HepG2 (cell line): ENCODE measurements at regions not wholly inside any gene's neighbourhood (a gene's known extent, or its start where the extent isn't known, plus 50 kb on each side); places are given as distances from the start of the nearest gene placed in this dataset.
A peak's percentile ranks its signal among the peaks of the same experiment; 100 is the strongest.

ENCODE experiments used
- ATAC-seq: fragments of 200-7000 bp; cut with Tn5 transposase; 3 replicates; pipeline ENCODE4 v1.9.1; 2020; ENCODE audit warnings: mild to moderate bottlenecking, moderate library complexity
- BruUV-seq: library from RNA; stranded (reverse); fragments of 400-500 nt; replicated peaks from 2 replicates; lab custom pipeline; 2021; lab: Mats Ljungman, UMichigan
- CTCF ChIA-PET: fragments of 300-600 bp; formaldehyde crosslinking; extraction: SDS; loops from one replicate; lab custom pipeline; 2021; ENCODE audit warnings: low total read pairs, inconsistent platforms, low intra/inter-chr PET ratio; lab: Yijun Ruan, JAX
- POLR2A ChIA-PET: fragments of 350-600 bp; sonication (Branson Sonifier 250); formaldehyde crosslinking; loops from one replicate; lab custom pipeline; 2020; ENCODE audit warnings: antibody characterized with exemption, inconsistent platforms; lab: Yijun Ruan, JAX
- DNase-seq: peaks from one replicate; pipeline ENCODE4 v3.0.0-alpha.2; 2015; ENCODE audit warnings: low spot score
- FAIRE-seq: peaks from 3 replicates; lab custom pipeline; 2011; peaks lifted over from hg19 to GRCh38; lab: Jason Lieb, UNC
- H2AFZ ChIP-seq: one replicate; pipeline ENCODE4 v1.6.1; 2011; ENCODE audit warnings: low read length, inconsistent platforms
- H3K27ac ChIP-seq: fragments of 300-600 bp; 3 replicates; pipeline ENCODE4 v1.8.0; 2011; ENCODE audit warnings: mixed run types, mild to moderate bottlenecking, mixed read lengths, low read length, inconsistent platforms; ENCODE audit not compliant: insufficient read depth; ENCODE audit errors: extremely low read length
- H3K27me3 ChIP-seq, 2 experiments: fragments of 200-600 bp in 1 of 2; 2 replicates in 1 of 2; 3 replicates in 1 of 2; pipeline versions ENCODE4 v1.6.0 to v1.8.0; 2011; ENCODE audit warnings: low read length in 2 of 2, mild to moderate bottlenecking in 2 of 2, moderate library complexity in 2 of 2, inconsistent platforms in 1 of 2; ENCODE audit not compliant: insufficient read depth in 2 of 2, control insufficient read depth in 1 of 2
- H3K36me3 ChIP-seq, 2 experiments: fragments of 200-600 bp in 1 of 2; replicated peaks in 1 of 2; 2 replicates in 1 of 2; 3 replicates in 1 of 2; pipeline versions ENCODE4 v1.5.1 to v1.8.0; 2011; ENCODE audit warnings: low read length in 2 of 2, inconsistent platforms in 1 of 2; ENCODE audit not compliant: insufficient read depth in 2 of 2, control insufficient read depth in 1 of 2
- H3K4me1 ChIP-seq: 2 replicates; pipeline ENCODE4 v1.5.1; 2012; ENCODE audit warnings: low read length, inconsistent platforms; ENCODE audit not compliant: insufficient read depth
- H3K4me2 ChIP-seq: 2 replicates; pipeline ENCODE4 v1.6.0; 2011; ENCODE audit warnings: low read depth, low read length, inconsistent platforms
- H3K4me3 ChIP-seq, 3 experiments: fragments of 200-600 bp in 1 of 3; sonication (generic), shearing (Covaris generic) in 1 of 3; replicated peaks in 1 of 3; 2 replicates each; pipeline ENCODE4 v1.5.1; 2011 to 2016; ENCODE audit warnings: low read length in 3 of 3, inconsistent platforms in 2 of 3, low read depth in 2 of 3, mild to moderate bottlenecking in 2 of 3, control low read depth in 1 of 3, mixed read lengths in 1 of 3; ENCODE audit not compliant: insufficient read depth in 1 of 3
- H3K79me2 ChIP-seq: one replicate; pipeline ENCODE4 v1.6.1; 2011; ENCODE audit warnings: low read length, inconsistent platforms; ENCODE audit not compliant: insufficient read depth
- H3K9ac ChIP-seq: 2 replicates; pipeline ENCODE4 v1.6.0; 2011; ENCODE audit warnings: mild to moderate bottlenecking, low read depth, low read length, inconsistent platforms; ENCODE audit not compliant: insufficient read depth
- H3K9me3 ChIP-seq: 2 replicates; pipeline ENCODE4 v1.5.1; 2012; ENCODE audit warnings: mild to moderate bottlenecking, low read length
- H4K20me1 ChIP-seq: 2 replicates; pipeline ENCODE4 v1.6.0; 2011; ENCODE audit warnings: inconsistent platforms, mild to moderate bottlenecking, low read length, moderate library complexity; ENCODE audit not compliant: insufficient read depth
- BRD4 ChIP-seq: sonication (generic); formaldehyde crosslinking; IDR thresholded peaks from 2 replicates; pipeline ENCODE4 v1.4.0; 2020; ENCODE audit warnings: missing genetic modification reagents
- CREM ChIP-seq, 2 experiments: sonication (generic) in 1 of 2; formaldehyde crosslinking in 1 of 2; IDR thresholded peaks; 2 replicates each; pipeline versions ENCODE4 v1.4.0 to v1.6.1; 2016 to 2020; ENCODE audit warnings: antibody characterized with exemption in 1 of 2, mild to moderate bottlenecking in 1 of 2, missing genetic modification reagents in 1 of 2
- EZH2 ChIP-seq: conservative IDR thresholded peaks from 2 replicates; pipeline ENCODE4 v1.6.1; 2012; ENCODE audit warnings: mild to moderate bottlenecking, low read depth, low read length, moderate library complexity
- FIP1L1 ChIP-seq: fragments of 200-400 bp; formaldehyde crosslinking; IDR thresholded peaks from 2 replicates; pipeline ENCODE4 v1.6.1; 2018; ENCODE audit warnings: low read depth, mild to moderate bottlenecking, low read length, moderate library complexity, borderline replicate concordance; ENCODE audit not compliant: insufficient read depth
- HMG20A ChIP-seq: IDR thresholded peaks from 2 replicates; pipeline ENCODE4 v1.6.1; 2016; ENCODE audit warnings: borderline replicate concordance
- HMGA1 ChIP-seq: sonication (generic); formaldehyde crosslinking; conservative IDR thresholded peaks from 2 replicates; pipeline ENCODE4 v1.4.0; 2020; ENCODE audit warnings: missing genetic modification reagents
- HNRNPH1 ChIP-seq: fragments of 200-400 bp; formaldehyde crosslinking; optimal IDR thresholded peaks from 2 replicates; pipeline ENCODE3; 2017; ENCODE audit warnings: mild to moderate bottlenecking, low read depth, low read length
- HOXA9 ChIP-seq: sonication (generic); formaldehyde crosslinking; IDR thresholded peaks from 2 replicates; pipeline ENCODE4 v1.8.1; 2022; ENCODE audit warnings: missing genetic modification reagents, mild to moderate bottlenecking, moderate library complexity, borderline replicate concordance
- KLF15 ChIP-seq: sonication (generic); formaldehyde crosslinking; IDR thresholded peaks from 2 replicates; pipeline ENCODE4 v1.8.1; 2023; ENCODE audit warnings: borderline replicate concordance, mild to moderate bottlenecking, inconsistent platforms, missing genetic modification reagents, mixed read lengths
- MATR3 ChIP-seq: sonication (generic); formaldehyde crosslinking; IDR thresholded peaks from 2 replicates; pipeline ENCODE4 v1.4.0; 2020; ENCODE audit warnings: missing genetic modification reagents
- PPARG ChIP-seq: conservative IDR thresholded peaks from 2 replicates; pipeline ENCODE4 v1.6.1; 2016; ENCODE audit warnings: missing biosample characterization, missing genetic modification reagents
- SIN3B ChIP-seq: fragments of 150-350 bp; IDR thresholded peaks from 2 replicates; pipeline ENCODE4 v1.6.1; 2014; ENCODE audit warnings: low read length
- SOX5 ChIP-seq: IDR thresholded peaks from 2 replicates; pipeline ENCODE4 v1.6.1; 2016; ENCODE audit warnings: borderline replicate concordance
- ZBTB7B ChIP-seq: sonication (generic); formaldehyde crosslinking; IDR thresholded peaks from 2 replicates; pipeline ENCODE4 v1.4.0; 2020; ENCODE audit warnings: missing genetic modification reagents
- ZNF839 ChIP-seq: sonication (generic); formaldehyde crosslinking; IDR thresholded peaks from 2 replicates; pipeline ENCODE4 v1.4.0; 2020; ENCODE audit warnings: missing genetic modification reagents, mild to moderate bottlenecking, borderline replicate concordance
- WGBS: methylation state at CpG from one replicate; pipeline ENCODE4 v1.1.6; 2017; ENCODE audit warnings: low lambda C conversion rate; 5-methylcytosine and 5-hydroxymethylcytosine counted together
- in situ Hi-C: cut with HindIII; loops from 2 replicates; pipeline ENCODE4 v1.10.0; 2017; ENCODE audit warnings: low pct_unique_long_range_greater_than_20kb; ENCODE audit not compliant: extremely low pct_ligation_motif_present
- intact Hi-C: fragments of 100-400 bp; cut with micrococcal nuclease; formaldehyde crosslinking; loops from one replicate; pipeline ENCODE4 v1.10.0; 2022; ENCODE audit not compliant: unreplicated experiment
- TF ChIP-seq, protein P1 (sequence below): sonication (generic); formaldehyde crosslinking; IDR thresholded peaks from 2 replicates; pipeline ENCODE4 v1.4.0; 2020; ENCODE audit warnings: missing genetic modification reagents
- TF ChIP-seq, protein P2 (sequence below): IDR thresholded peaks from 2 replicates; pipeline ENCODE4 v1.4.0; 2020; ENCODE audit warnings: mild to moderate bottlenecking, missing genetic modification reagents

DNA sequence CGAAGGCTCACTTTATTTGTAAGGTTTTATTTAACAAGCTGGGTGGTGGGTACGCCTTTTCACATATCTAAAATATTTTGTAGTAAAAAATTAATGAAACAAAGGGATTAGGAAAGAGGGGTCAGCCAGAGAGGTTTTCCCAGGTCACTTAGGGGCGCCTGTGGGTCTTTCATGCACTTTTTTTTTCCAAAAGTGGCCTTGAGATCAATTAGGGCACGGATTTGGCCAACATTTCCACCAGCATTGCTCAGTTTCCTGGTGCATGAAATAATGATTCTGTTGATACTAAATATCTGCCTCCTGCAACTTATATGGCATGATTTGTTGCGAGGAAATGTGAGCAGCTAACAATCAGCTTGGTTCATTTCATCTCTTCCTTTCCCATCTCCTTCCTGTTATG lies 67.6 kb upstream of the ZCCHC2 start:
- 16% methylated on average over 5 of the region's 5 CpGs for WGBS
- Histone ChIP-seq H2AFZ (no peak overlapping the region), H4K20me1 (no peaks in the 10 kb centered on the region), H3K9me3 (no peaks in the 10 kb centered on the region), H3K4me2 (peak overlapping the region; percentile 56), H3K4me3 (peak overlapping the region in 1 of 3 experiments; percentile 20; a peak in 1 of 6 replicates), H3K79me2 (peaks cover 6% of the 10 kb centered on the region), H3K27me3 (no peaks in the 10 kb centered on the region), H3K4me1 (peaks cover 96% of the 10 kb centered on the region), H3K27ac (peak overlapping the region; percentile 86), H3K9ac (peak overlapping the region; percentile 54), H3K36me3 (no peaks in the 10 kb centered on the region)
- ChIA-PET CTCF (no interaction called here), POLR2A (interaction anchor here (2.4 to 4.6 kb wide), 2 partner anchors 30 to 67 kb away, joined by 8 to 41 read pairs; partner anchors contain the start of gene ZCCHC2)
- intact Hi-C loops = no loop called here
- DNase-seq = peak; percentile 82
- in situ Hi-C loops = loop anchor here (10.0 kb wide), 1 partner anchor 70 kb away; the partner anchor contains the start of gene ZCCHC2
- no TSS peak for BruUV-seq
- FAIRE-seq = no peak
- ATAC-seq = no peak
- TF ChIP-seq HMG20A (peak; percentile 38; the same call in 1 of the 2 replicates), MATR3 (no peak), ZBTB7B (CRISPR knock-in tag) (no peak), CREM (IDR thresholded peaks at IDR 0.05) (peak; percentile 81), CREM (CRISPR knock-in tag; IDR thresholded peaks at IDR 0.05) (no peak), ZNF839 (CRISPR knock-in tag) (no peak), BRD4 (CRISPR knock-in tag) (0 out of 2 replicates have a peak, but pooled peaks have one; percentile 28), PPARG (CRISPR knock-in tag) (peak; percentile 30; the same call in 1 of the 2 replicates), HMGA1 (CRISPR knock-in tag) (no peak), KLF15 (CRISPR knock-in tag) (no peak), EZH2 (no peak), SIN3B (no peak), HNRNPH1 (no peak), FIP1L1 (no peak), SOX5 (CRISPR knock-in tag) (peak; percentile 42; the same call in 1 of the 2 replicates), HOXA9 (no peak)
- TF ChIP-seq, protein P1, sequence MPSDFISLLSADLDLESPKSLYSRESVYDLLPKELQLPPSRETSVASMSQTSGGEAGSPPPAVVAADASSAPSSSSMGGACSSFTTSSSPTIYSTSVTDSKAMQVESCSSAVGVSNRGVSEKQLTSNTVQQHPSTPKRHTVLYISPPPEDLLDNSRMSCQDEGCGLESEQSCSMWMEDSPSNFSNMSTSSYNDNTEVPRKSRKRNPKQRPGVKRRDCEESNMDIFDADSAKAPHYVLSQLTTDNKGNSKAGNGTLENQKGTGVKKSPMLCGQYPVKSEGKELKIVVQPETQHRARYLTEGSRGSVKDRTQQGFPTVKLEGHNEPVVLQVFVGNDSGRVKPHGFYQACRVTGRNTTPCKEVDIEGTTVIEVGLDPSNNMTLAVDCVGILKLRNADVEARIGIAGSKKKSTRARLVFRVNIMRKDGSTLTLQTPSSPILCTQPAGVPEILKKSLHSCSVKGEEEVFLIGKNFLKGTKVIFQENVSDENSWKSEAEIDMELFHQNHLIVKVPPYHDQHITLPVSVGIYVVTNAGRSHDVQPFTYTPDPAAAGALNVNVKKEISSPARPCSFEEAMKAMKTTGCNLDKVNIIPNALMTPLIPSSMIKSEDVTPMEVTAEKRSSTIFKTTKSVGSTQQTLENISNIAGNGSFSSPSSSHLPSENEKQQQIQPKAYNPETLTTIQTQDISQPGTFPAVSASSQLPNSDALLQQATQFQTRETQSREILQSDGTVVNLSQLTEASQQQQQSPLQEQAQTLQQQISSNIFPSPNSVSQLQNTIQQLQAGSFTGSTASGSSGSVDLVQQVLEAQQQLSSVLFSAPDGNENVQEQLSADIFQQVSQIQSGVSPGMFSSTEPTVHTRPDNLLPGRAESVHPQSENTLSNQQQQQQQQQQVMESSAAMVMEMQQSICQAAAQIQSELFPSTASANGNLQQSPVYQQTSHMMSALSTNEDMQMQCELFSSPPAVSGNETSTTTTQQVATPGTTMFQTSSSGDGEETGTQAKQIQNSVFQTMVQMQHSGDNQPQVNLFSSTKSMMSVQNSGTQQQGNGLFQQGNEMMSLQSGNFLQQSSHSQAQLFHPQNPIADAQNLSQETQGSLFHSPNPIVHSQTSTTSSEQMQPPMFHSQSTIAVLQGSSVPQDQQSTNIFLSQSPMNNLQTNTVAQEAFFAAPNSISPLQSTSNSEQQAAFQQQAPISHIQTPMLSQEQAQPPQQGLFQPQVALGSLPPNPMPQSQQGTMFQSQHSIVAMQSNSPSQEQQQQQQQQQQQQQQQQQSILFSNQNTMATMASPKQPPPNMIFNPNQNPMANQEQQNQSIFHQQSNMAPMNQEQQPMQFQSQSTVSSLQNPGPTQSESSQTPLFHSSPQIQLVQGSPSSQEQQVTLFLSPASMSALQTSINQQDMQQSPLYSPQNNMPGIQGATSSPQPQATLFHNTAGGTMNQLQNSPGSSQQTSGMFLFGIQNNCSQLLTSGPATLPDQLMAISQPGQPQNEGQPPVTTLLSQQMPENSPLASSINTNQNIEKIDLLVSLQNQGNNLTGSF (CRISPR knock-in tag) = no peak
- TF ChIP-seq, protein P2, sequence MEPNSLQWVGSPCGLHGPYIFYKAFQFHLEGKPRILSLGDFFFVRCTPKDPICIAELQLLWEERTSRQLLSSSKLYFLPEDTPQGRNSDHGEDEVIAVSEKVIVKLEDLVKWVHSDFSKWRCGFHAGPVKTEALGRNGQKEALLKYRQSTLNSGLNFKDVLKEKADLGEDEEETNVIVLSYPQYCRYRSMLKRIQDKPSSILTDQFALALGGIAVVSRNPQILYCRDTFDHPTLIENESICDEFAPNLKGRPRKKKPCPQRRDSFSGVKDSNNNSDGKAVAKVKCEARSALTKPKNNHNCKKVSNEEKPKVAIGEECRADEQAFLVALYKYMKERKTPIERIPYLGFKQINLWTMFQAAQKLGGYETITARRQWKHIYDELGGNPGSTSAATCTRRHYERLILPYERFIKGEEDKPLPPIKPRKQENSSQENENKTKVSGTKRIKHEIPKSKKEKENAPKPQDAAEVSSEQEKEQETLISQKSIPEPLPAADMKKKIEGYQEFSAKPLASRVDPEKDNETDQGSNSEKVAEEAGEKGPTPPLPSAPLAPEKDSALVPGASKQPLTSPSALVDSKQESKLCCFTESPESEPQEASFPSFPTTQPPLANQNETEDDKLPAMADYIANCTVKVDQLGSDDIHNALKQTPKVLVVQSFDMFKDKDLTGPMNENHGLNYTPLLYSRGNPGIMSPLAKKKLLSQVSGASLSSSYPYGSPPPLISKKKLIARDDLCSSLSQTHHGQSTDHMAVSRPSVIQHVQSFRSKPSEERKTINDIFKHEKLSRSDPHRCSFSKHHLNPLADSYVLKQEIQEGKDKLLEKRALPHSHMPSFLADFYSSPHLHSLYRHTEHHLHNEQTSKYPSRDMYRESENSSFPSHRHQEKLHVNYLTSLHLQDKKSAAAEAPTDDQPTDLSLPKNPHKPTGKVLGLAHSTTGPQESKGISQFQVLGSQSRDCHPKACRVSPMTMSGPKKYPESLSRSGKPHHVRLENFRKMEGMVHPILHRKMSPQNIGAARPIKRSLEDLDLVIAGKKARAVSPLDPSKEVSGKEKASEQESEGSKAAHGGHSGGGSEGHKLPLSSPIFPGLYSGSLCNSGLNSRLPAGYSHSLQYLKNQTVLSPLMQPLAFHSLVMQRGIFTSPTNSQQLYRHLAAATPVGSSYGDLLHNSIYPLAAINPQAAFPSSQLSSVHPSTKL (CRISPR knock-in tag) = peak; percentile 83
